ENCODE measurements at regions not wholly inside any gene's neighbourhood (a gene's known extent, or its start where the extent isn't known, plus 50 kb on each side); places are given as distances from the start of the nearest gene placed in this dataset.

- TF ChIP-seq, protein P1, sequence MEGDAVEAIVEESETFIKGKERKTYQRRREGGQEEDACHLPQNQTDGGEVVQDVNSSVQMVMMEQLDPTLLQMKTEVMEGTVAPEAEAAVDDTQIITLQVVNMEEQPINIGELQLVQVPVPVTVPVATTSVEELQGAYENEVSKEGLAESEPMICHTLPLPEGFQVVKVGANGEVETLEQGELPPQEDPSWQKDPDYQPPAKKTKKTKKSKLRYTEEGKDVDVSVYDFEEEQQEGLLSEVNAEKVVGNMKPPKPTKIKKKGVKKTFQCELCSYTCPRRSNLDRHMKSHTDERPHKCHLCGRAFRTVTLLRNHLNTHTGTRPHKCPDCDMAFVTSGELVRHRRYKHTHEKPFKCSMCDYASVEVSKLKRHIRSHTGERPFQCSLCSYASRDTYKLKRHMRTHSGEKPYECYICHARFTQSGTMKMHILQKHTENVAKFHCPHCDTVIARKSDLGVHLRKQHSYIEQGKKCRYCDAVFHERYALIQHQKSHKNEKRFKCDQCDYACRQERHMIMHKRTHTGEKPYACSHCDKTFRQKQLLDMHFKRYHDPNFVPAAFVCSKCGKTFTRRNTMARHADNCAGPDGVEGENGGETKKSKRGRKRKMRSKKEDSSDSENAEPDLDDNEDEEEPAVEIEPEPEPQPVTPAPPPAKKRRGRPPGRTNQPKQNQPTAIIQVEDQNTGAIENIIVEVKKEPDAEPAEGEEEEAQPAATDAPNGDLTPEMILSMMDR (IDR thresholded peaks at IDR 0.05; ENCODE audit: low read depth, low read length, missing input control), result peak; percentile 12
- TF ChIP-seq YY1 (IDR thresholded peaks at IDR 0.05) (no peak), MAX (IDR thresholded peaks at IDR 0.05) (no peak), SP1 (IDR thresholded peaks at IDR 0.05) (no peak), GABPA (IDR thresholded peaks at IDR 0.05 in 1 of 2, conservative IDR thresholded peaks at IDR 0.05 in 1 of 2) (no peak), EGR1 (IDR thresholded peaks at IDR 0.05; ENCODE audit: low read depth in 2 of 2) (no peak), FOXA1 (IDR thresholded peaks at IDR 0.05) (no peak), TAF1 (conservative IDR thresholded peaks at IDR 0.05) (no peak), HNF4G (IDR thresholded peaks at IDR 0.05) (no peak), RXRA (IDR thresholded peaks at IDR 0.05) (no peak), RAD21 (IDR thresholded peaks at IDR 0.05) (peak; percentile 53 to 55), JUND (IDR thresholded peaks at IDR 0.05) (no peak)
- TF ChIP-seq, protein P2, sequence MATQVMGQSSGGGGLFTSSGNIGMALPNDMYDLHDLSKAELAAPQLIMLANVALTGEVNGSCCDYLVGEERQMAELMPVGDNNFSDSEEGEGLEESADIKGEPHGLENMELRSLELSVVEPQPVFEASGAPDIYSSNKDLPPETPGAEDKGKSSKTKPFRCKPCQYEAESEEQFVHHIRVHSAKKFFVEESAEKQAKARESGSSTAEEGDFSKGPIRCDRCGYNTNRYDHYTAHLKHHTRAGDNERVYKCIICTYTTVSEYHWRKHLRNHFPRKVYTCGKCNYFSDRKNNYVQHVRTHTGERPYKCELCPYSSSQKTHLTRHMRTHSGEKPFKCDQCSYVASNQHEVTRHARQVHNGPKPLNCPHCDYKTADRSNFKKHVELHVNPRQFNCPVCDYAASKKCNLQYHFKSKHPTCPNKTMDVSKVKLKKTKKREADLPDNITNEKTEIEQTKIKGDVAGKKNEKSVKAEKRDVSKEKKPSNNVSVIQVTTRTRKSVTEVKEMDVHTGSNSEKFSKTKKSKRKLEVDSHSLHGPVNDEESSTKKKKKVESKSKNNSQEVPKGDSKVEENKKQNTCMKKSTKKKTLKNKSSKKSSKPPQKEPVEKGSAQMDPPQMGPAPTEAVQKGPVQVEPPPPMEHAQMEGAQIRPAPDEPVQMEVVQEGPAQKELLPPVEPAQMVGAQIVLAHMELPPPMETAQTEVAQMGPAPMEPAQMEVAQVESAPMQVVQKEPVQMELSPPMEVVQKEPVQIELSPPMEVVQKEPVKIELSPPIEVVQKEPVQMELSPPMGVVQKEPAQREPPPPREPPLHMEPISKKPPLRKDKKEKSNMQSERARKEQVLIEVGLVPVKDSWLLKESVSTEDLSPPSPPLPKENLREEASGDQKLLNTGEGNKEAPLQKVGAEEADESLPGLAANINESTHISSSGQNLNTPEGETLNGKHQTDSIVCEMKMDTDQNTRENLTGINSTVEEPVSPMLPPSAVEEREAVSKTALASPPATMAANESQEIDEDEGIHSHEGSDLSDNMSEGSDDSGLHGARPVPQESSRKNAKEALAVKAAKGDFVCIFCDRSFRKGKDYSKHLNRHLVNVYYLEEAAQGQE (IDR thresholded peaks at IDR 0.05), result no peak
- TF ChIP-seq, protein P3, sequence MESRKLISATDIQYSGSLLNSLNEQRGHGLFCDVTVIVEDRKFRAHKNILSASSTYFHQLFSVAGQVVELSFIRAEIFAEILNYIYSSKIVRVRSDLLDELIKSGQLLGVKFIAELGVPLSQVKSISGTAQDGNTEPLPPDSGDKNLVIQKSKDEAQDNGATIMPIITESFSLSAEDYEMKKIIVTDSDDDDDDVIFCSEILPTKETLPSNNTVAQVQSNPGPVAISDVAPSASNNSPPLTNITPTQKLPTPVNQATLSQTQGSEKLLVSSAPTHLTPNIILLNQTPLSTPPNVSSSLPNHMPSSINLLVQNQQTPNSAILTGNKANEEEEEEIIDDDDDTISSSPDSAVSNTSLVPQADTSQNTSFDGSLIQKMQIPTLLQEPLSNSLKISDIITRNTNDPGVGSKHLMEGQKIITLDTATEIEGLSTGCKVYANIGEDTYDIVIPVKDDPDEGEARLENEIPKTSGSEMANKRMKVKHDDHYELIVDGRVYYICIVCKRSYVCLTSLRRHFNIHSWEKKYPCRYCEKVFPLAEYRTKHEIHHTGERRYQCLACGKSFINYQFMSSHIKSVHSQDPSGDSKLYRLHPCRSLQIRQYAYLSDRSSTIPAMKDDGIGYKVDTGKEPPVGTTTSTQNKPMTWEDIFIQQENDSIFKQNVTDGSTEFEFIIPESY (IDR thresholded peaks at IDR 0.05), result no peak
Observed at GRCh38 chr17:31738067-31738466, 121.0 kb downstream of the COPRS start.

Measured in liver (tissue), 3 donors.